BJ (cell line): ENCODE measurements at regions not wholly inside any gene's neighbourhood (a gene's known extent, or its start where the extent isn't known, plus 50 kb on each side); places are given as distances from the start of the nearest gene placed in this dataset.
"Not testable (repeated sequence)": the region's sequence is repeated elsewhere in the genome, so short reads cannot be mapped to it uniquely, and the experiment has no call there.

Source experiments
- CTCF ChIA-PET: fragments of 350-600 bp; formaldehyde crosslinking; extraction: SDS; loops from one replicate; lab custom pipeline; 2021; ENCODE audit warnings: antibody characterized with exemption, inconsistent platforms; lab: Yijun Ruan, JAX
- POLR2A ChIA-PET: fragments of 300-600 bp; sonication (Branson Sonifier 250); formaldehyde crosslinking; extraction: SDS; loops from one replicate; lab custom pipeline; 2021; ENCODE audit warnings: antibody characterized with exemption; lab: Charles Lee
- DNase-seq: peaks from one replicate; pipeline ENCODE4 v3.0.0-alpha.2; 2011; ENCODE audit warnings: low read depth
- H3K27me3 ChIP-seq: 2 replicates; pipeline ENCODE4 v1.6.0; 2011; ENCODE audit warnings: low read length; ENCODE audit not compliant: control insufficient read depth, insufficient read depth
- H3K36me3 ChIP-seq: 2 replicates; pipeline ENCODE4 v1.5.1; 2011; ENCODE audit warnings: low read length; ENCODE audit not compliant: control insufficient read depth, insufficient read depth
- H3K4me3 ChIP-seq: 2 replicates; pipeline ENCODE4 v1.5.1; 2011; ENCODE audit warnings: low read depth, mild to moderate bottlenecking, control low read depth, low read length
- CTCF ChIP-seq: IDR thresholded peaks from 2 replicates; pipeline ENCODE4 v1.5.1; 2011; ENCODE audit warnings: low read depth, mild to moderate bottlenecking, control low read depth, inconsistent platforms, low read length, moderate library complexity; ENCODE audit not compliant: insufficient read depth

- Histone ChIP-seq H3K27me3 (no peaks in the 10 kb centered on the region), H3K4me3 (no peak overlapping the region), H3K36me3 (no peaks in the 10 kb centered on the region)
- TF ChIP-seq CTCF: no peak
- DNase-seq: no peak
- ChIA-PET POLR2A (no interaction called here), CTCF (no interaction called here)
Observed at GRCh38 chr4:81326581-81326980, 111.6 kb upstream of the PRKG2 start.

DNA sequence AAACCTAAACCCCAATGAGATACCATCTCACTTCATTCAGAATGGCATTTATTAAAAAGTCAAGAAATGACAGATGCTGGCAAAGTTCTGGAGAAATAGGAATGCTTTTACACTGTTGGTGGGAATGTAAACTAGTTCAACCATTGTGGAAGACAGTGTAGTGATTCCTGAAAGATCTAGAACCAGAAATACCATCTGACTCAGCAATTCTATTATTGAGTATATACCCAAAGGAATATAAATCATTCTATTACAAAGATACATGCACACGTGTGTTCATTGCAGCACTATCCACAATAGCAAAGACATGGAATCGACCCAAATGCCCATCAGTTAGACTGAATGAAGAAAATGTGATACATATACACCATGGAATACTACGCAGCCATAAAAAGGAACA lies 109.6 kb upstream of the PRKG2 start:
- H3K4me3 ChIP-seq, DNase-seq, H3K36me3 ChIP-seq, H3K27me3 ChIP-seq, POLR2A ChIA-PET: not testable (repeated sequence)
- CTCF ChIA-PET: interaction anchor here (0.6 to 1.4 kb wide), 3 partner anchors 27 to 1405 kb away, joined by 3 to 5 read pairs (median 4); no protein-coding TSS in a partner anchor

GRCh38 chr4:81319657-81320056 lies 104.6 kb upstream of the PRKG2 start:
- DNase-seq: no peak
- POLR2A ChIA-PET: no interaction called here
- no peaks in the 10 kb centered on the region for H3K36me3 ChIP-seq
- no peaks in the 10 kb centered on the region for H3K27me3 ChIP-seq
- CTCF ChIA-PET: interaction anchor here (2.0 kb wide), 1 partner anchor 32 kb away, joined by 5 read pairs; no protein-coding TSS in a partner anchor
- no peak for TF ChIP-seq CTCF
- H3K4me3 ChIP-seq: no peak overlapping the region

GRCh38 chr4:81314897-81315470 lies 100.0 kb upstream of the PRKG2 start:
- H3K36me3 ChIP-seq: no peaks in the 10 kb centered on the region
- peak; percentile 2 for DNase-seq
- ChIA-PET POLR2A (interaction anchor here (0.6 kb wide), 1 partner anchor 99 kb away, joined by 3 read pairs; no protein-coding TSS in a partner anchor), CTCF (interaction anchor here (0.7 to 1.5 kb wide), 4 partner anchors 20 to 275 kb away, joined by 3 to 7 read pairs (median 4); no protein-coding TSS in a partner anchor)
- TF ChIP-seq CTCF: no peak
- H3K4me3 ChIP-seq: no peak overlapping the region
- no peaks in the 10 kb centered on the region for H3K27me3 ChIP-seq

DNA sequence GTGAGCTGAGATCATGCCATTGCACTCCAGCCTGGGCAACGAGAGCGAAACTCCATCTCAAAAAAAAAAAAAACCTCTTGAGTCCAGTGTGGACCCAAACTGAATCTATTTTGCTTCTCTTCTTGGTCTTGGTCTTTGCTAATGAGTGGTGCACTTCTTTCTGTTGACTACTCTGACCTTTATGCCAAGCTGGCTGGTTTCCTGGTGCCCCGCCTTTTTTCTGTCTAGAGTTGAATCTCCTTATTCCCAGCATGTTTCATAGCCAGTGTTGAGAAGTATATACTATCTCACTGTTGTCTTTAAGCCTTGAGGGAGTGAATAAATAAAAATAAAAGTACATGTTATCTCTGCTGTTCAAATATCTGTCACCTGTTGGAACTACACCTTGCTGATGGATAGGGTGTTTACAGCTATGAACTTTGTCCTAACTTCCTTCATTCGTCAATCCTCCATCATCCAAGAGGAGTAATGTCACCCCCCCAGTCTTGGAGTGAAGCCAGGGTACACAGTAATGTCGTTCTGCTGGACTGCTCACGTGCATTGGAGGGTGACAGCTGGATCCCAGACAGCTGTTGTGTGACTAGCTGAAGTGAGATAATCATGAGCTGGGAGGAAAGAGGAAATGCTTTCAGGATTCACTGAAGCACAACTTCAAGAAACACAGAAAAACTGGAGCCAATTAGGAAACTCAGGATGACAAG lies 99.3 kb upstream of the PRKG2 start:
- CTCF ChIA-PET: interaction anchor here (1.1 kb wide), 2 partner anchors 37 to 38 kb away, joined by 3 to 7 read pairs; no protein-coding TSS in a partner anchor
- POLR2A ChIA-PET: interaction anchor here (0.6 kb wide), 1 partner anchor 98 kb away, joined by 3 read pairs; no protein-coding TSS in a partner anchor
- no peak for TF ChIP-seq CTCF
- H3K36me3 ChIP-seq: no peaks in the 10 kb centered on the region
- H3K4me3 ChIP-seq: no peak overlapping the region
- H3K27me3 ChIP-seq: no peaks in the 10 kb centered on the region
- peak; percentile 41 for DNase-seq
